OCI-LY7 (cell line): ENCODE measurements at regions not wholly inside any gene's neighbourhood (a gene's known extent, or its start where the extent isn't known, plus 50 kb on each side); places are given as distances from the start of the nearest gene placed in this dataset.

ENCODE experiments used
- CTCF ChIP-seq: fragments of 200-600 bp; sonication (generic); conservative IDR thresholded peaks from 2 replicates; pipeline ENCODE4 v1.5.1; 2014; ENCODE audit warnings: mild to moderate bottlenecking, antibody characterized with exemption, low read length, moderate library complexity, mixed read lengths
- EZH2phosphoT487 ChIP-seq: fragments of 200-600 bp; sonication (generic); IDR thresholded peaks from 2 replicates; pipeline ENCODE4 v1.6.1; 2018; ENCODE audit warnings: low read depth, borderline replicate concordance, mild to moderate bottlenecking, mixed run types, antibody characterized with exemption, low read length, moderate library complexity, mixed read lengths

GRCh38 chr3:89702404-89702803, 595.0 kb downstream of the EPHA3 start:
- no peak for TF ChIP-seq CTCF
- TF ChIP-seq EZH2phosphoT487 = no peak
